ENCODE measurements at regions not wholly inside any gene's neighbourhood (a gene's known extent, or its start where the extent isn't known, plus 50 kb on each side); places are given as distances from the start of the nearest gene placed in this dataset.

- peak overlapping the region; percentile 100 for H3K27ac Mint-ChIP-seq
- ATAC-seq (replicated peaks) (peak; percentile 19 to 20), DNase-seq (peak; percentile 57)
- peaks cover 35 to 68% of the 10 kb centered on the region in 2 donors for H3K4me1 Mint-ChIP-seq
- peaks cover 2 to 3% of the 10 kb centered on the region in 2 donors for H3K9me3 Mint-ChIP-seq
- H3K36me3 Mint-ChIP-seq, result peaks cover 0 to 8% of the 10 kb centered on the region in 2 donors
- H3K4me3 Mint-ChIP-seq, result peak overlapping the region; percentile 81 to 88
- peaks cover 0 to 11% of the 10 kb centered on the region in 2 donors for H3K27me3 Mint-ChIP-seq
Observed at GRCh38 chrX:40174854-40175510, 77.2 kb upstream of the BCOR start.

DNA sequence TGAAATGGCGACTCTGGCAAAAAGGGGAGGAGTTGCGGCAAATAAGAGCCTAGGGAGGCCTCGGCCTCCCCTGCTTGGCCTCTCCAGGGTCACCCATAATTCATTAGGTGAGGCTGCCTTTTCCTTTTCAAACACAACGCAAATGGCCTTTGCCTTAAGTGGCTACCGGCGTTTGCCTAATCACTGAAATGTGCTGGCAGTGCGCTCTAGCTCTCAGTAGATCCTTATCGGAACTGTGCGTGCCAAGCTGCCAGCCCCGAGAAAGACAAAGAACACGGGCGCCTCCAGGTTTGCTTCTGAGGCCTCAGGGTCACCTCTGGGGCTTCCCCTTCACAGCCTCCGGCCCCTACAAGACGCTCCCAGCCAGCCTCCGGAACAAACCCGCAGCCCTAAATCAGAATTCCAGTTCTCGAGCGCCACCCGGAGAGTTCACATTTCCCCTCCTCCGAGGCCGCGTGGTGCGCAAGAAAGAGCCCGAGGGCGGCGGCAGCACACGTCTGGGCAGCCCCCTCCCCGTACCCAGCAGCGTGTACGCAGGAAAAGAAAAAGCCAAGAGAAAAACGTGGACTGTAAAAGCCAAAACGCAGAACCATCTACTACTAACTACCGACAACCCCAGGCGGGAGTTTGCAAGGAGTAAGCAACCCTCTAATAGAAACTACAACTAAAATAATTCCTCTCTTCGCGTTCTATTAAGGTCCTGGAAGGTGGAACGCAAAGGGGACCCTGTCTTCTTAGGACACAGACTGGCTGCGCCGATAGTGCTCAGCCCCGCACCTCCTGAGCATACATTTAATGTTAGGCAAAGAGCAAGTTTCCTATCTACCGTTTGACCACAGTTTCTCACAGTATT is 76.5 kb upstream of the BCOR start:
- peak overlapping the region; percentile 81 to 88 for H3K4me3 Mint-ChIP-seq
- H3K4me1 Mint-ChIP-seq, result peaks cover 35 to 68% of the 10 kb centered on the region in 2 donors
- peaks cover 0 to 8% of the 10 kb centered on the region in 2 donors for H3K36me3 Mint-ChIP-seq
- ATAC-seq (replicated peaks) (peak; percentile 25 to 29), DNase-seq (peak; percentile 73)
- no peaks in the 10 kb centered on the region for H3K9me3 Mint-ChIP-seq
- H3K27me3 Mint-ChIP-seq, result peaks cover 0 to 11% of the 10 kb centered on the region in 2 donors
- peak overlapping the region; percentile 100 for H3K27ac Mint-ChIP-seq

GRCh38 chrX:40173143-40174000 is 75.6 kb upstream of the BCOR start:
- ATAC-seq (replicated peaks), result no peak
- H3K9me3 Mint-ChIP-seq, result no peaks in the 10 kb centered on the region
- H3K36me3 Mint-ChIP-seq, result peaks cover 0 to 8% of the 10 kb centered on the region in 2 donors
- DNase-seq, result no peak
- peak overlapping the region; percentile 100 for H3K27ac Mint-ChIP-seq
- H3K4me3 Mint-ChIP-seq, result peak overlapping the region; percentile 81 to 88
- peaks cover 31 to 60% of the 10 kb centered on the region in 2 donors for H3K4me1 Mint-ChIP-seq
- H3K27me3 Mint-ChIP-seq, result peaks cover 0 to 11% of the 10 kb centered on the region in 2 donors

GRCh38 chrX:40172401-40173142 is 74.8 kb upstream of the BCOR start:
- no peak for ATAC-seq (replicated peaks)

DNA sequence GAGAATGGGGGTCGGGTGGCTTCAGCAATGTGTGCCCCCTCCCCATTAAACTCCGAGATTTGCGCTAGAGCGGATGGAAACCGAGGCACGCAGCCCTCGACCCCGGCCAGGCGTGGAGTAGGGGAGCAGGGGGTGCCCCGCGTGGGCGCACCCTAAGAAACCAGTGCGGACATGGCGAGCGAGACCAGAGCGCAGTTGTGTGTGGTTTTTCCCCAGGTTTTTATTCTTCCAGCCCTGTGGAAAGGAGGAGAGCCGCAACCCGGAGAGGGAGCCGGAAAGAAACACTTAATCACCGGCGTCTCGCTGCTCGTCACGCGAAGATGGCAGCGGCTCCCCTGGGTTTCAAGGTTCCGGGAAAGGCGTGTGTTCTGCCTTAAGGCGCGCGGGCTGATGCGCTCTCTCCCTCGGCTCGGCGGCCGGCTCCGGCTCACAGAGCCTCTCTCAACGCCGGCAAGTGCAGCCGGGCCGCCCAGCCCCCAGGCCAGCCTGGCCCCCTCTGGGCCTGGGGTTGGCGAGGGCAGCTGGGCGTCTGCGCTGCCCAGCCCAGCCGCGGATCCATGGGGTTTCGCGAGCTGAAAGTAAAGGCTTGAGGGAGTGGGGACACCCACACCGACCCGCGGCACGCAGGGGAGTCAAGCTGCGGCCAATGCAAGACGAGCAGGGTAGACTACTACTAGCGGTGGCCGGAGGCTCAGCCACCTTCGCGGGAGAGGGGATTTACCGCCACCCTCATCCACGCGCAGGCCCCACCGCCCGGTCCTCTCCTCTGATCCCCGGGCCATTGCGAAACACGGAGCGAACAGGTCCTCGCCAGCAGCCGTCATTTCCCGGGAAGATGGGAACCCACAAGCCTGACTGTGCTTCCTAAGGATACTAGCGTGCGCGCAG is 74.0 kb upstream of the BCOR start:
- peak overlapping the region; percentile 81 to 87 for H3K4me3 Mint-ChIP-seq
- H3K4me1 Mint-ChIP-seq, result peaks cover 36 to 64% of the 10 kb centered on the region in 2 donors
- no peak for ATAC-seq (replicated peaks)
- H3K27me3 Mint-ChIP-seq, result peaks cover 0 to 22% of the 10 kb centered on the region in 2 donors
- peaks cover 0 to 3% of the 10 kb centered on the region in 2 donors for H3K36me3 Mint-ChIP-seq
- H3K27ac Mint-ChIP-seq, result peak overlapping the region; percentile 94
- no peak for DNase-seq
- no peaks in the 10 kb centered on the region for H3K9me3 Mint-ChIP-seq

More at GRCh38 chrX:40172401-40173142, 74.8 kb upstream of the BCOR start:
- peak overlapping the region; percentile 81 to 88 for H3K4me3 Mint-ChIP-seq
- H3K27me3 Mint-ChIP-seq, result peaks cover 0 to 16% of the 10 kb centered on the region in 2 donors
- peaks cover 33 to 61% of the 10 kb centered on the region in 2 donors for H3K4me1 Mint-ChIP-seq
- peak overlapping the region; percentile 100 for H3K27ac Mint-ChIP-seq
- DNase-seq, result no peak
- no peaks in the 10 kb centered on the region for H3K9me3 Mint-ChIP-seq
- peaks cover 0 to 8% of the 10 kb centered on the region in 2 donors for H3K36me3 Mint-ChIP-seq

DNA sequence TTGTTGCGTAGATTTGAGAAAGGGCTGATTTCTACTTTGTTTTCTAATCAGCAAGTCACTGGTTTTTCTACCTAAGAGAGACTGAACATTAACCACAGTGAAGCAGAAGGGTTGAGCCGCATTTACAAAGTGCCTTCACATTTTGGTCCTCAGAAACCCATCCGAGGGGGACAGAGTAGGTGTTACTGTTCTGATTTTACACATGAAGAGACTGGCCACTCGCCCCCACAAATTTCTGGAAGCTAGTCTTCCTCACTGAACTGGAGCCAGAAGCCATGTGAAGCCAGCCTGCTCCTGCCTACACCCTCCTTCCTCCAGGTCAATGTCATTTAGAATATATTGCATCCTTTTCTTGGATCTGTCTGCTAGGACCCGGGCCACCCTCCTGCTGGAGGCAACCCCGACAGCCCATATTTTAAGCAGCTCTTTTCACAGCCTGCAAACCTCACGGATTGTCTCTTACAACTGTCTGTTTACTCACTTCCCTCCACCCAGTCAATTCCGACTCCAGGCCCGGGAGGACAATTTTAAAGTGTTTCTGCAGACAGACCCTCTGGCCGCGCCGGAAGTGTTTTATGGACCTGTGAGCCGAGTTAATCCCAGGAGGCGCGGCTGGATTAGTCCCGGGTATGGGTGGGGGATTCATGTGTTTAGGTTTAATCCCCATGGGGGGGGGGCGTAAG is 73.2 kb upstream of the BCOR start:
- H3K4me3 Mint-ChIP-seq, result peak overlapping the region; percentile 81 to 87
- no peak for ATAC-seq (replicated peaks)
- H3K9me3 Mint-ChIP-seq, result no peaks in the 10 kb centered on the region
- H3K27ac Mint-ChIP-seq, result peak overlapping the region; percentile 94
- H3K27me3 Mint-ChIP-seq, result peaks cover 0 to 30% of the 10 kb centered on the region in 2 donors
- peaks cover 3% of the 10 kb centered on the region in 2 donors for H3K36me3 Mint-ChIP-seq
- DNase-seq, result no peak
- H3K4me1 Mint-ChIP-seq, result peaks cover 40 to 72% of the 10 kb centered on the region in 2 donors

- DNase-seq (peak; percentile 75), ATAC-seq (replicated peaks) (peak; percentile 54 to 57)
- H3K9me3 Mint-ChIP-seq, result no peaks in the 10 kb centered on the region
- peaks cover 0 to 33% of the 10 kb centered on the region in 2 donors for H3K27me3 Mint-ChIP-seq
- peak overlapping the region; percentile 81 to 87 for H3K4me3 Mint-ChIP-seq
- peaks cover 38 to 69% of the 10 kb centered on the region in 2 donors for H3K4me1 Mint-ChIP-seq
- H3K27ac Mint-ChIP-seq, result peak overlapping the region; percentile 94
- H3K36me3 Mint-ChIP-seq, result peaks cover 7 to 9% of the 10 kb centered on the region in 2 donors
Observed at GRCh38 chrX:40169193-40170101, 71.7 kb upstream of the BCOR start.

GRCh38 chrX:40168480-40169011 is 70.8 kb upstream of the BCOR start:
- Mint-ChIP-seq H3K36me3 (peaks cover 3 to 10% of the 10 kb centered on the region in 2 donors), H3K4me1 (peaks cover 34 to 60% of the 10 kb centered on the region in 2 donors), H3K9me3 (no peaks in the 10 kb centered on the region), H3K27ac (peak overlapping the region; percentile 85), H3K27me3 (peaks cover 0 to 30% of the 10 kb centered on the region in 2 donors), H3K4me3 (peak overlapping the region; percentile 83 to 85)
- ATAC-seq (replicated peaks) (no peak), DNase-seq (no peak)

- peak overlapping the region; percentile 85 for H3K27ac Mint-ChIP-seq
Observed at GRCh38 chrX:40167850-40168479, 70.2 kb upstream of the BCOR start.

GRCh38 chrX:40167233-40167849 is 69.6 kb upstream of the BCOR start:
- H3K4me3 Mint-ChIP-seq, result peak overlapping the region; percentile 83 to 85
- peak overlapping the region; percentile 89 for H3K27ac Mint-ChIP-seq
- H3K4me1 Mint-ChIP-seq, result peaks cover 29 to 51% of the 10 kb centered on the region in 2 donors
- peaks cover 0 to 31% of the 10 kb centered on the region in 2 donors for H3K27me3 Mint-ChIP-seq
- DNase-seq (no peak), ATAC-seq (replicated peaks) (no peak)
- H3K36me3 Mint-ChIP-seq, result peaks cover 3 to 10% of the 10 kb centered on the region in 2 donors
- H3K9me3 Mint-ChIP-seq, result no peaks in the 10 kb centered on the region

More at GRCh38 chrX:40167850-40168479, 70.2 kb upstream of the BCOR start:
- no peaks in the 10 kb centered on the region for H3K9me3 Mint-ChIP-seq
- H3K36me3 Mint-ChIP-seq, result peaks cover 3 to 10% of the 10 kb centered on the region in 2 donors
- peak overlapping the region; percentile 83 to 85 for H3K4me3 Mint-ChIP-seq
- H3K27me3 Mint-ChIP-seq, result peaks cover 0 to 30% of the 10 kb centered on the region in 2 donors
- DNase-seq (no peak), ATAC-seq (replicated peaks) (no peak)
- peaks cover 31 to 54% of the 10 kb centered on the region in 2 donors for H3K4me1 Mint-ChIP-seq

All from stimulated activated naive B cell treated with anti-CD40 and anti-IgM and Interleukin-4, amounts not matched to agents 10 μg/mL and 1 μg/mL and 100 μg/mL, for 72 hours (primary cell).